Endothelial cell of umbilical vein (primary cell): ENCODE measurements at regions not wholly inside any gene's neighbourhood (a gene's known extent, or its start where the extent isn't known, plus 50 kb on each side); places are given as distances from the start of the nearest gene placed in this dataset.

Experiments used
- BruUV-seq: library from RNA; stranded (reverse); fragments of 400-500 nt; replicated peaks from 2 replicates; lab custom pipeline; 2021; lab: Mats Ljungman, UMichigan
- CTCF ChIA-PET: fragments of 300-600, 350-600 bp; sonication (Branson Sonifier 250); formaldehyde crosslinking; loops from one replicate; lab custom pipeline; 2021; ENCODE audit warnings: antibody characterized with exemption, inconsistent platforms; lab: Charles Lee
- POLR2A ChIA-PET: fragments of 300-600, 350-600 bp; sonication (Branson Sonifier 250); formaldehyde crosslinking; loops from one replicate; lab custom pipeline; 2021; ENCODE audit warnings: antibody characterized with exemption, inconsistent platforms; lab: Charles Lee
- DNase-seq: peaks from one replicate; pipeline ENCODE4 v3.0.0-alpha.2; 2011; ENCODE audit warnings: low read depth, low spot score
- FAIRE-seq: peaks from 2 replicates; lab custom pipeline; 2011; peaks lifted over from hg19 to GRCh38; lab: Jason Lieb, UNC
- H2AFZ ChIP-seq: 2 replicates; pipeline ENCODE4 v1.6.0; 2012; ENCODE audit warnings: low read depth, low read length, control low read depth, inconsistent platforms
- H3K27ac ChIP-seq: 2 replicates; pipeline ENCODE4 v1.5.1; 2011; ENCODE audit warnings: low read depth, mild to moderate bottlenecking, control low read depth, low read length, moderate library complexity; ENCODE audit not compliant: insufficient read depth
- H3K27me3 ChIP-seq, 2 experiments: 2 replicates each; pipeline versions ENCODE4 v1.6.0 to v1.6.1; 2011; ENCODE audit warnings: low read length in 2 of 2, mixed read lengths in 1 of 2; ENCODE audit not compliant: control insufficient read depth in 2 of 2, insufficient read depth in 2 of 2
- H3K36me3 ChIP-seq, 2 experiments: 2 replicates in 1 of 2; 3 replicates in 1 of 2; pipeline ENCODE4 v1.5.1; 2011; ENCODE audit warnings: low read length in 2 of 2, mild to moderate bottlenecking in 1 of 2, moderate library complexity in 1 of 2; ENCODE audit not compliant: control insufficient read depth in 2 of 2, insufficient read depth in 2 of 2; ENCODE audit errors: extremely low read depth in 1 of 2
- H3K4me1 ChIP-seq: 3 replicates; pipeline ENCODE4 v1.5.1; 2011; ENCODE audit warnings: mild to moderate bottlenecking, low read length; ENCODE audit not compliant: control insufficient read depth, insufficient read depth; ENCODE audit errors: extremely low read depth
- H3K4me2 ChIP-seq: 2 replicates; pipeline ENCODE4 v1.6.1; 2011; ENCODE audit warnings: low read length, control low read depth, mixed read lengths; ENCODE audit not compliant: insufficient read depth
- H3K4me3 ChIP-seq, 3 experiments: fragments of 200-600 bp in 1 of 3; sonication (generic), shearing (Covaris generic) in 1 of 3; replicated peaks in 1 of 3; 2 replicates each; pipeline ENCODE4 v1.5.1; 2011 to 2016; ENCODE audit warnings: control low read depth in 3 of 3, low read length in 3 of 3, mild to moderate bottlenecking in 2 of 3, inconsistent platforms in 1 of 3, low read depth in 1 of 3, moderate library complexity in 1 of 3; ENCODE audit not compliant: insufficient read depth in 1 of 3
- H3K79me2 ChIP-seq: 2 replicates; pipeline ENCODE4 v1.6.0; 2012; ENCODE audit warnings: low read length, inconsistent platforms; ENCODE audit not compliant: control insufficient read depth, insufficient read depth
- H3K9ac ChIP-seq: replicated peaks from 2 replicates; pipeline ENCODE3; 2011; ENCODE audit warnings: low read length, control low read depth; ENCODE audit not compliant: insufficient read depth; ENCODE audit errors: extremely low read depth
- H3K9me1 ChIP-seq: replicated peaks from 3 replicates; pipeline ENCODE4 v1.6.0; 2011; ENCODE audit warnings: mild to moderate bottlenecking, low read length; ENCODE audit not compliant: control insufficient read depth, insufficient read depth; ENCODE audit errors: extremely low read depth
- H3K9me3 ChIP-seq: replicated peaks from 2 replicates; pipeline ENCODE4 v1.5.1; 2012; ENCODE audit warnings: low read length, inconsistent platforms; ENCODE audit not compliant: control insufficient read depth, insufficient read depth
- H4K20me1 ChIP-seq: replicated peaks from 2 replicates; pipeline ENCODE3; 2011; ENCODE audit warnings: mild to moderate bottlenecking, low read length; ENCODE audit not compliant: control insufficient read depth, insufficient read depth; ENCODE audit errors: extremely low read depth
- EZH2 ChIP-seq: IDR thresholded peaks from 2 replicates; pipeline ENCODE4 v1.6.1; 2012; ENCODE audit warnings: borderline replicate concordance, low read depth, mild to moderate bottlenecking, moderate library complexity, low read length, inconsistent platforms; ENCODE audit not compliant: severe bottlenecking
- POLR2AphosphoS5 ChIP-seq: IDR thresholded peaks from 2 replicates; pipeline ENCODE4 v1.6.1; 2012; ENCODE audit warnings: low read depth, mild to moderate bottlenecking, control low read depth, low read length, moderate library complexity; ENCODE audit not compliant: insufficient read depth
- dilution Hi-C: fragments of 300-500 bp; cut with MboI; formaldehyde crosslinking; loops from one replicate; pipeline ENCODE4 v1.15.0; 2019; ENCODE audit warnings: low sequenced_read_pairs; ENCODE audit not compliant: extremely low pct_ligation_motif_present
- intact Hi-C: fragments of 100-400 bp; cut with micrococcal nuclease; formaldehyde crosslinking; loops from one replicate; pipeline ENCODE4 v1.10.0; 2022
- TF ChIP-seq, protein P1 (sequence below): IDR thresholded peaks from 2 replicates; pipeline ENCODE4 v1.6.1; 2011; ENCODE audit not compliant: insufficient read depth, insufficient read length

DNA sequence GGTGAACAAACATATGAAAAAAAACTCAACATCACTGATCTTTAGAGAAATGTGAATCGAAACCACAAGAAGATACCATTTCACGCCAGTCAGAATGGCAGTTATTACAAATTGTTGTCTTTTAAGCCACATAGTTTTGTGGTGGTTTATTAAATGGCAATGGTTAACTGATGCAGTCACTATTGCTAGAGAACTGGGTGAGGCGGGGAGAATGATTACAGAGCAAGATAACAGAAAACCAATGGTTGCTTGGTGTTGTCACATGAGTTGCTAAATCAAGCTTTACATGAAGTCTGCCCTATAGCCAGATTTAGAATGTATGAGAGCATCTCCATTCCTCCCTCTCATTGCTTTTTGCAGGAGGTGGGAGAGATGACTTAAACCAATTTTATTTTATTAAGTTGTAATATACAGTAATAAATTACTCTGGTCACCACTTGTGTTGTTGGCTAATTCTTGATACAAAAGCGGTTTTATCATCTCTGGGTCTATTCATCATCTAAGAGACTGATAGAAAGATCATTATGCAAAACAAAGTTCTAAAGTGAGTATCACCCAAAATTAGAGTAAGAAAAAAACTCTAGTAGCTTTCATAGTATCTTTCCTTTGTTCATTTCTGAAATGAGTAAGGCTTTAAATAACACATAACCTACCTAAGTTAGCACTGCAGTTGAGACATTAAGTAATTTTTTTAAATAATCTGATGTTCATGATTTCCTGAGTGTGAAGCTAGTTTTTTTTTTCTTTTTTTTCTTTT lies 859.5 kb downstream of the STIM2 start:
- H3K9me1 ChIP-seq: no peaks in the 10 kb centered on the region
- FAIRE-seq: no peak
- POLR2A ChIA-PET: no interaction called here
- H3K9ac ChIP-seq: no peak overlapping the region
- intact Hi-C loops (no loop called here), dilution Hi-C loops (no loop called here)
- BruUV-seq: no TSS peak
- H3K4me1 ChIP-seq: no peaks in the 10 kb centered on the region
- H3K36me3 ChIP-seq: no peaks in the 10 kb centered on the region
- no peak overlapping the region for H3K4me3 ChIP-seq
- TF ChIP-seq, protein P1, sequence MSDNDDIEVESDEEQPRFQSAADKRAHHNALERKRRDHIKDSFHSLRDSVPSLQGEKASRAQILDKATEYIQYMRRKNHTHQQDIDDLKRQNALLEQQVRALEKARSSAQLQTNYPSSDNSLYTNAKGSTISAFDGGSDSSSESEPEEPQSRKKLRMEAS: no peak
- H3K27ac ChIP-seq: no peak overlapping the region
- H3K27me3 ChIP-seq: no peaks in the 10 kb centered on the region
- DNase-seq: no peak
- CTCF ChIA-PET: no interaction called here
- no peaks in the 10 kb centered on the region for H4K20me1 ChIP-seq
- no peaks in the 10 kb centered on the region for H3K79me2 ChIP-seq
- H3K9me3 ChIP-seq: no peaks in the 10 kb centered on the region
- H2AFZ ChIP-seq: no peak overlapping the region
- H3K4me2 ChIP-seq: no peak overlapping the region

DNA sequence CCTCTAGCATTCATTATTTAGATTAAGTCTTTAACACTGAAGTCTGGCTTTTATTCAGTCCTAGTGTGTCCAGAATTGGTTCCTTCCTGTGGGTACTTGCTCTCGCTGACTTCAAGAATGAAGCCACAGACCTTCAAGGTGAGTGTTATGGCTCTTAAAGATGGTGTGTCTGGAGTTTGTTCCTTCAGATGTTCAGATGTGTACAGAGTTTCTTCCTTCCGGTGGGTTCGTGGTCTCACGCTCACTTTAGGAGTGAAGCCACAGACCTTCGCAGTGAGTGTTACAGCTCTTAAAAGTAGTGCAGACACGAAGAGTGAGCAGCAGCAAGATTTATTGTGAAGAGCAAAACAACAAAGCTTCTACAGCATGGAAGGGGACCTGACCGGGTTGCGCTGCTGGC lies 860.6 kb downstream of the STIM2 start:
- TF ChIP-seq POLR2AphosphoS5 (no peak), EZH2 (no peak)
- TF ChIP-seq, protein P1: no peak
- Histone ChIP-seq H4K20me1 (no peaks in the 10 kb centered on the region), H3K27ac (no peak overlapping the region), H3K9ac (no peak overlapping the region), H3K4me2 (no peak overlapping the region), H3K36me3 (no peaks in the 10 kb centered on the region), H3K4me1 (no peaks in the 10 kb centered on the region), H3K79me2 (no peaks in the 10 kb centered on the region), H2AFZ (no peak overlapping the region), H3K4me3 (no peak overlapping the region), H3K9me3 (no peaks in the 10 kb centered on the region), H3K9me1 (no peaks in the 10 kb centered on the region), H3K27me3 (no peaks in the 10 kb centered on the region)
- BruUV-seq: no TSS peak
- CTCF ChIA-PET: no interaction called here
- dilution Hi-C loops (no loop called here), intact Hi-C loops (no loop called here)
- no peak for FAIRE-seq
- DNase-seq: no peak
- POLR2A ChIA-PET: no interaction called here
